H1 (cell line): ENCODE measurements at regions not wholly inside any gene's neighbourhood (a gene's known extent, or its start where the extent isn't known, plus 50 kb on each side); places are given as distances from the start of the nearest gene placed in this dataset.
"Not testable (repeated sequence)": the region's sequence is repeated elsewhere in the genome, so short reads cannot be mapped to it uniquely, and the experiment has no call there.

Source experiments
- CTCF ChIA-PET: fragments of 300-600 bp; sonication (Branson Sonifier 250); formaldehyde crosslinking; loops from one replicate; lab custom pipeline; 2021; ENCODE audit not compliant: partially characterized antibody; lab: Charles Lee
- POLR2A ChIA-PET: fragments of 300-600 bp; sonication (Branson Sonifier 250); formaldehyde crosslinking; loops from one replicate; lab custom pipeline; 2021; ENCODE audit warnings: inconsistent platforms; ENCODE audit not compliant: partially characterized antibody; lab: Charles Lee
- DNase-seq, 2 experiments: peaks; one replicate each; pipeline versions ENCODE4 v3.0.0 to v3.0.0-alpha.2; 2010 to 2022; ENCODE audit warnings: low spot score in 2 of 2, low read depth in 1 of 2, mixed read lengths in 1 of 2
- FAIRE-seq: peaks from 2 replicates; lab custom pipeline; 2011; peaks lifted over from hg19 to GRCh38; lab: Jason Lieb, UNC
- H2AFZ ChIP-seq: 2 replicates; pipeline ENCODE4 v1.8.1; 2012; ENCODE audit warnings: low read length, inconsistent platforms
- H2AK5ac ChIP-seq: 2 replicates; pipeline ENCODE4 v1.6.1; 2013; ENCODE audit warnings: low read depth, low read length
- H2BK120ac ChIP-seq: replicated peaks from 2 replicates; pipeline ENCODE3; 2013; ENCODE audit warnings: low read depth, low read length, inconsistent platforms
- H2BK12ac ChIP-seq: 2 replicates; pipeline ENCODE4 v1.6.1; 2013; ENCODE audit warnings: low read depth, low read length
- H2BK15ac ChIP-seq: 2 replicates; pipeline ENCODE4 v1.6.1; 2013; ENCODE audit warnings: low read length
- H2BK20ac ChIP-seq: 2 replicates; pipeline ENCODE4 v1.6.1; 2013; ENCODE audit warnings: low read length
- H2BK5ac ChIP-seq: 2 replicates; pipeline ENCODE4 v1.6.1; 2013; ENCODE audit warnings: low read depth, low read length
- H3K14ac ChIP-seq: 2 replicates; pipeline ENCODE4 v1.6.1; 2013; ENCODE audit warnings: inconsistent platforms; ENCODE audit not compliant: insufficient read length
- H3K18ac ChIP-seq: 2 replicates; pipeline ENCODE4 v1.6.1; 2013; ENCODE audit warnings: low read length; ENCODE audit errors: extremely low read depth
- H3K23ac ChIP-seq: 2 replicates; pipeline ENCODE4 v1.6.1; 2013; ENCODE audit warnings: inconsistent platforms; ENCODE audit not compliant: insufficient read length
- H3K23me2 ChIP-seq: 2 replicates; pipeline ENCODE4 v1.6.1; 2013; ENCODE audit warnings: low read depth, low read length
- H3K27ac ChIP-seq: 2 replicates; pipeline ENCODE4 v1.6.1; 2011; ENCODE audit warnings: low read depth, low read length, inconsistent platforms
- H3K27me3 ChIP-seq, 4 experiments: replicated peaks in 1 of 4; 1 replicate in 1 of 4; 2 replicates in 3 of 4; pipeline versions ENCODE4 v1.6.1 to v1.8.1; 2011 to 2013; ENCODE audit warnings: low read length in 3 of 4, mild to moderate bottlenecking in 3 of 4, inconsistent platforms in 2 of 4, mixed read lengths in 2 of 4, moderate library complexity in 1 of 4; ENCODE audit not compliant: control insufficient read depth in 3 of 4, insufficient read depth in 3 of 4; ENCODE audit errors: extremely low read depth in 1 of 4
- H3K36me3 ChIP-seq, 4 experiments: 2 replicates each; pipeline versions ENCODE4 v1.6.1 to v1.8.1; 2011 to 2013; ENCODE audit warnings: mild to moderate bottlenecking in 4 of 4, low read length in 3 of 4, moderate library complexity in 2 of 4, control low read depth in 1 of 4, inconsistent platforms in 1 of 4; ENCODE audit not compliant: insufficient read depth in 4 of 4, control insufficient read depth in 2 of 4
- H3K4ac ChIP-seq: replicated peaks from 2 replicates; pipeline ENCODE3; 2013; ENCODE audit warnings: low read length, low read depth, mixed read lengths, inconsistent platforms; ENCODE audit not compliant: insufficient read length
- H3K4me1 ChIP-seq, 4 experiments: replicated peaks in 1 of 4; 1 replicate in 1 of 4; 2 replicates in 3 of 4; pipeline versions ENCODE4 v1.6.1 to v1.8.1; 2011 to 2013; ENCODE audit warnings: low read length in 3 of 4, inconsistent platforms in 2 of 4, mixed read lengths in 1 of 4; ENCODE audit not compliant: insufficient read depth in 4 of 4, control insufficient read depth in 3 of 4
- H3K4me2 ChIP-seq, 2 experiments: 2 replicates each; pipeline versions ENCODE4 v1.6.1 to v1.8.1; 2011 to 2013; ENCODE audit warnings: low read depth in 2 of 2, low read length in 2 of 2, control low read depth in 1 of 2, inconsistent platforms in 1 of 2, mild to moderate bottlenecking in 1 of 2; ENCODE audit not compliant: insufficient read depth in 1 of 2
- H3K4me3 ChIP-seq, 4 experiments: fragments of 200-600, 300-600 bp in 1 of 4; sonication (generic), shearing (Covaris generic), sonication (Bioruptor Twin) in 1 of 4; 2 replicates each; pipeline versions ENCODE4 v1.5.1 to v1.8.1; 2011 to 2016; ENCODE audit warnings: low read length in 4 of 4, low read depth in 3 of 4, control low read depth in 2 of 4, inconsistent platforms in 2 of 4, mild to moderate bottlenecking in 2 of 4, mixed read lengths in 1 of 4, moderate library complexity in 1 of 4; ENCODE audit not compliant: insufficient read depth in 2 of 4; ENCODE audit errors: extremely low read depth in 1 of 4
- H3K56ac ChIP-seq: replicated peaks from 2 replicates; pipeline ENCODE3; 2013; ENCODE audit warnings: low read depth, mild to moderate bottlenecking, mixed read lengths, low read length, inconsistent platforms; ENCODE audit not compliant: insufficient read length
- H3K79me1 ChIP-seq: 2 replicates; pipeline ENCODE4 v1.6.1; 2013; ENCODE audit warnings: low read depth, low read length, control low read depth
- H3K79me2 ChIP-seq, 2 experiments: 2 replicates each; pipeline versions ENCODE4 v1.6.1 to v1.8.1; 2012 to 2013; ENCODE audit warnings: low read length in 2 of 2, mild to moderate bottlenecking in 2 of 2, inconsistent platforms in 1 of 2; ENCODE audit not compliant: insufficient read depth in 2 of 2, control insufficient read depth in 1 of 2
- H3K9ac ChIP-seq, 4 experiments: replicated peaks in 1 of 4; 1 replicate in 1 of 4; 2 replicates in 3 of 4; pipeline versions ENCODE4 v1.6.1 to v1.8.1; 2011 to 2013; ENCODE audit warnings: low read depth in 3 of 4, low read length in 3 of 4, control low read depth in 2 of 4, mild to moderate bottlenecking in 2 of 4, moderate library complexity in 2 of 4, inconsistent platforms in 1 of 4; ENCODE audit errors: extremely low read depth in 1 of 4
- H3K9me3 ChIP-seq, 2 experiments: 2 replicates each; pipeline versions ENCODE4 v1.6.1 to v1.8.1; 2012 to 2013; ENCODE audit warnings: mild to moderate bottlenecking in 2 of 2, moderate library complexity in 2 of 2, control low read depth in 1 of 2, inconsistent platforms in 1 of 2, low read depth in 1 of 2, low read length in 1 of 2, mixed read lengths in 1 of 2; ENCODE audit not compliant: insufficient read depth in 2 of 2
- H4K20me1 ChIP-seq, 2 experiments: replicated peaks in 1 of 2; 2 replicates each; pipeline versions ENCODE3 to v1.8.1; 2011 to 2013; ENCODE audit warnings: inconsistent platforms in 2 of 2, low read length in 2 of 2, mild to moderate bottlenecking in 1 of 2; ENCODE audit not compliant: insufficient read depth in 2 of 2, control insufficient read depth in 1 of 2
- H4K5ac ChIP-seq: 2 replicates; pipeline ENCODE4 v1.6.1; 2013; ENCODE audit warnings: low read length, low read depth, mixed read lengths, inconsistent platforms; ENCODE audit not compliant: insufficient read length
- H4K8ac ChIP-seq: 2 replicates; pipeline ENCODE4 v1.8.0; 2013; ENCODE audit warnings: mild to moderate bottlenecking, moderate library complexity, low read length, inconsistent platforms; ENCODE audit not compliant: insufficient read depth; ENCODE audit errors: extremely low read depth
- H4K91ac ChIP-seq: replicated peaks from 2 replicates; pipeline ENCODE3; 2013; ENCODE audit warnings: low read length, mixed read lengths, inconsistent platforms; ENCODE audit not compliant: insufficient read length
- WGBS, 2 experiments: shearing (Covaris generic) in 1 of 2; methylation state at CpG; one replicate each; pipeline versions ENCODE4 v1.1.6 to v1.1.7; 2013 to 2015; ENCODE audit warnings: low lambda C conversion rate in 2 of 2, mixed read lengths in 2 of 2, inconsistent platforms in 1 of 2, low coverage in 1 of 2, missing lambda C conversion rate in 1 of 2; ENCODE audit not compliant: insufficient replicate concordance in 2 of 2, insufficient coverage in 1 of 2, insufficient read length in 1 of 2; ENCODE audit errors: extremely low coverage in 1 of 2, missing lambda C conversion rate in 1 of 2; 5-methylcytosine and 5-hydroxymethylcytosine counted together

- H3K9ac ChIP-seq, H3K14ac ChIP-seq, H3K23me2 ChIP-seq, H3K79me1 ChIP-seq, H3K27ac ChIP-seq, H3K36me3 ChIP-seq, H2BK120ac ChIP-seq, H2BK20ac ChIP-seq, CTCF ChIA-PET, H2BK12ac ChIP-seq, H4K20me1 ChIP-seq, POLR2A ChIA-PET, DNase-seq, H3K79me2 ChIP-seq, H3K4me3 ChIP-seq, H3K4ac ChIP-seq, H4K5ac ChIP-seq, H3K56ac ChIP-seq, H2AK5ac ChIP-seq, H3K27me3 ChIP-seq, H2BK15ac ChIP-seq, H3K4me1 ChIP-seq, H2BK5ac ChIP-seq, H2AFZ ChIP-seq, H3K23ac ChIP-seq, H3K18ac ChIP-seq, H4K91ac ChIP-seq, H3K9me3 ChIP-seq, H4K8ac ChIP-seq, H3K4me2 ChIP-seq, FAIRE-seq: not testable (repeated sequence)
- WGBS, 2 experiments: 100% methylated on average over 3 of the region's 3 CpGs; no CpG with 5 or more reads in 1 of the 2 experiments
Measured at GRCh38 chr3:75433295-75433694, 230.8 kb upstream of the FRG2C start.
